HCT116 (cell line): ENCODE measurements at regions not wholly inside any gene's neighbourhood (a gene's known extent, or its start where the extent isn't known, plus 50 kb on each side); places are given as distances from the start of the nearest gene placed in this dataset.

Experiments
- CBX3 ChIP-seq: IDR thresholded peaks from 2 replicates; pipeline ENCODE4 v1.6.1; 2012; ENCODE audit warnings: low read depth
- CTCF ChIP-seq, 3 experiments: fragments of 200-600 bp in 1 of 3; sonication (generic) in 1 of 3; IDR thresholded peaks in 2 of 3; conservative IDR thresholded peaks in 1 of 3; 2 replicates each; pipeline ENCODE4 v1.5.1; 2012 to 2017; ENCODE audit warnings: low read depth in 2 of 3, low read length in 2 of 3, antibody characterized with exemption in 1 of 3, borderline replicate concordance in 1 of 3, control low read depth in 1 of 3, mild to moderate bottlenecking in 1 of 3, mixed read lengths in 1 of 3, mixed run types in 1 of 3, moderate library complexity in 1 of 3; ENCODE audit not compliant: insufficient read depth in 1 of 3
- EGR1 ChIP-seq: IDR thresholded peaks from 2 replicates; pipeline ENCODE4 v1.6.1; 2012; ENCODE audit warnings: low read depth
- ELF1 ChIP-seq: IDR thresholded peaks from 2 replicates; pipeline ENCODE4 v1.6.1; 2012; ENCODE audit warnings: low read depth, borderline replicate concordance
- EZH2 ChIP-seq: fragments of 200-600 bp; sonication (generic); IDR thresholded peaks from 2 replicates; pipeline ENCODE4 v1.6.1; 2017; ENCODE audit warnings: antibody characterized with exemption, mixed run types
- FOSL1 ChIP-seq: IDR thresholded peaks from 2 replicates; pipeline ENCODE4 v1.6.1; 2012; ENCODE audit warnings: low read depth
- MAX ChIP-seq: IDR thresholded peaks from 2 replicates; pipeline ENCODE4 v1.6.1; 2012
- POLR2A ChIP-seq: IDR thresholded peaks from 2 replicates; pipeline ENCODE4 v1.7.0; 2011; ENCODE audit warnings: borderline replicate concordance; ENCODE audit not compliant: insufficient read depth, insufficient read length; ENCODE audit errors: extremely low read depth
- POLR2AphosphoS5 ChIP-seq: IDR thresholded peaks from 2 replicates; pipeline ENCODE4 v1.6.1; 2011; ENCODE audit warnings: mild to moderate bottlenecking, low read depth, low read length, moderate library complexity
- RAD21 ChIP-seq: IDR thresholded peaks from 2 replicates; pipeline ENCODE4 v1.6.1; 2012; ENCODE audit warnings: low read depth, mild to moderate bottlenecking
- REST ChIP-seq: IDR thresholded peaks from 2 replicates; pipeline ENCODE4 v1.6.1; 2012; ENCODE audit warnings: low read depth
- SIN3A ChIP-seq: IDR thresholded peaks from 2 replicates; pipeline ENCODE4 v1.6.1; 2012; ENCODE audit warnings: low read depth
- SRF ChIP-seq: IDR thresholded peaks from 2 replicates; pipeline ENCODE4 v1.6.1; 2012; ENCODE audit warnings: low read depth
- YY1 ChIP-seq: IDR thresholded peaks from 2 replicates; pipeline ENCODE4 v1.6.1; 2011; ENCODE audit warnings: low read length, low read depth, moderate library complexity, mild to moderate bottlenecking; ENCODE audit not compliant: insufficient replicate concordance; ENCODE audit errors: extremely low read depth

- TF ChIP-seq CTCF (IDR thresholded peaks at IDR 0.05 in 2 of 3, conservative IDR thresholded peaks at IDR 0.05 in 1 of 3; ENCODE audit: borderline replicate concordance in 1 of 3, insufficient read depth in 1 of 3, low read depth in 2 of 3, low read length in 2 of 3) (no peak), POLR2A (no peak), YY1 (no peak), RAD21 (no peak), ELF1 (no peak), MAX (no peak), FOSL1 (no peak), CBX3 (no peak), REST (no peak), EGR1 (no peak), SRF (no peak), POLR2AphosphoS5 (no peak), SIN3A (no peak), EZH2 (no peak)
Observed at GRCh38 chr7:68613897-68614296, 984.4 kb upstream of the AUTS2 start.
